ENCODE measurements at regions not wholly inside any gene's neighbourhood (a gene's known extent, or its start where the extent isn't known, plus 50 kb on each side); places are given as distances from the start of the nearest gene placed in this dataset.

GRCh38 chr1:37393173-37394120, 80.9 kb upstream of the ZC3H12A start:
- DNase-seq = no peak

GRCh38 chr1:37394574-37395464, 79.6 kb upstream of the ZC3H12A start:
- DNase-seq = no peak

GRCh38 chr1:37398096-37398495, 76.3 kb upstream of the ZC3H12A start:
- no peak for DNase-seq

- DNase-seq = no peak
Observed at GRCh38 chr1:37399205-37399604, 75.2 kb upstream of the ZC3H12A start.

- no peak for DNase-seq
Observed at GRCh38 chr1:37399830-37400464, 74.4 kb upstream of the ZC3H12A start.

GRCh38 chr1:37400466-37401225, 73.7 kb upstream of the ZC3H12A start:
- no peak for DNase-seq

GRCh38 chr1:37403166-37403565, 71.2 kb upstream of the ZC3H12A start:
- no peak for DNase-seq

GRCh38 chr1:37404711-37405110, 69.7 kb upstream of the ZC3H12A start:
- no peak for DNase-seq

- no peak for DNase-seq
Observed at GRCh38 chr1:37410105-37410504, 64.3 kb upstream of the ZC3H12A start.

- DNase-seq = no peak
Observed at GRCh38 chr1:37410815-37411214, 63.6 kb upstream of the ZC3H12A start.

GRCh38 chr1:37415611-37416244, 58.7 kb upstream of the ZC3H12A start:
- no peak for DNase-seq

- no peak for DNase-seq
Observed at GRCh38 chr1:37420456-37420855, 53.9 kb upstream of the ZC3H12A start.

- peak; percentile 56 for DNase-seq
Observed at GRCh38 chr1:37423810-37424209, 50.6 kb upstream of the ZC3H12A start.

- no peak for DNase-seq
Observed at GRCh38 chr1:37424523-37424922, 49.9 kb upstream of the ZC3H12A start.
